Nephron progenitor cell (in vitro differentiated cells): ENCODE measurements at regions not wholly inside any gene's neighbourhood (a gene's known extent, or its start where the extent isn't known, plus 50 kb on each side); places are given as distances from the start of the nearest gene placed in this dataset.

Experiments used
- DNase-seq: peaks from one replicate; pipeline ENCODE4 v3.0.0; 2021
- H3K27ac Mint-ChIP-seq: 2 replicates; pipeline ENCODE4 v1.8.0; 2021; ENCODE audit warnings: mild to moderate bottlenecking, moderate library complexity, mixed read lengths
- H3K27me3 Mint-ChIP-seq: 2 replicates; pipeline ENCODE4 v1.8.0; 2021; ENCODE audit warnings: mild to moderate bottlenecking, low read depth, mixed read lengths; ENCODE audit not compliant: poor library complexity
- H3K36me3 Mint-ChIP-seq: 2 replicates; pipeline ENCODE4 v1.8.0; 2021; ENCODE audit warnings: low read depth, mixed read lengths
- H3K4me1 Mint-ChIP-seq: 2 replicates; pipeline ENCODE4 v1.8.0; 2021; ENCODE audit warnings: mixed read lengths
- H3K4me3 Mint-ChIP-seq: 2 replicates; pipeline ENCODE4 v1.8.0; 2021; ENCODE audit warnings: mild to moderate bottlenecking, moderate library complexity, mixed read lengths
- H3K9me3 Mint-ChIP-seq: 2 replicates; pipeline ENCODE4 v1.8.0; 2021; ENCODE audit warnings: mild to moderate bottlenecking, moderate library complexity, mixed read lengths
- TF ChIP-seq, protein P1 (sequence below): fragments of 200-600 bp; sonication (generic); IDR thresholded peaks from 2 replicates; pipeline ENCODE4 v1.5.0; 2021; ENCODE audit warnings: antibody characterized with exemption

DNA sequence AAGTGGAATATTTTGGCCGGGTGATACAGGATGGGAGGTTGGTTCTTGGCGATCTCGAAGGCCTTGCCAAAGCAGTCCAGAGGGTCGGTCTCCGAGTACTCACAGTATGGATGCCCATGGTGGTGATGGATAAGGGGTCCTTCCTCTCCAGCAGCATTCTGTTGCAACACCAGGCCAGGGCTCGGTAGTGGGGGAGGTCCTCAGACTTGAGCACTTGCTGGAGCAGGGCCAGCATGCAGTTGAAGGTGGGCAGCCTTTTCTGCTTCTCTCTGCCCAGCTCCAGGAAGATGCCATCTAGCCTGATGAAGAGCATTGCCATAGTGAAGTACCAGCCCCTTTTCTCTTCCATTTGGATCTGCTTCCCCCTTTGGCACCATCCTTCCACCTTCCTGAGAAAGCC is 99.4 kb upstream of the MCHR2 start:
- TF ChIP-seq, protein P1, sequence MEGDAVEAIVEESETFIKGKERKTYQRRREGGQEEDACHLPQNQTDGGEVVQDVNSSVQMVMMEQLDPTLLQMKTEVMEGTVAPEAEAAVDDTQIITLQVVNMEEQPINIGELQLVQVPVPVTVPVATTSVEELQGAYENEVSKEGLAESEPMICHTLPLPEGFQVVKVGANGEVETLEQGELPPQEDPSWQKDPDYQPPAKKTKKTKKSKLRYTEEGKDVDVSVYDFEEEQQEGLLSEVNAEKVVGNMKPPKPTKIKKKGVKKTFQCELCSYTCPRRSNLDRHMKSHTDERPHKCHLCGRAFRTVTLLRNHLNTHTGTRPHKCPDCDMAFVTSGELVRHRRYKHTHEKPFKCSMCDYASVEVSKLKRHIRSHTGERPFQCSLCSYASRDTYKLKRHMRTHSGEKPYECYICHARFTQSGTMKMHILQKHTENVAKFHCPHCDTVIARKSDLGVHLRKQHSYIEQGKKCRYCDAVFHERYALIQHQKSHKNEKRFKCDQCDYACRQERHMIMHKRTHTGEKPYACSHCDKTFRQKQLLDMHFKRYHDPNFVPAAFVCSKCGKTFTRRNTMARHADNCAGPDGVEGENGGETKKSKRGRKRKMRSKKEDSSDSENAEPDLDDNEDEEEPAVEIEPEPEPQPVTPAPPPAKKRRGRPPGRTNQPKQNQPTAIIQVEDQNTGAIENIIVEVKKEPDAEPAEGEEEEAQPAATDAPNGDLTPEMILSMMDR, result no peak
- H3K4me1 Mint-ChIP-seq, result no peaks in the 10 kb centered on the region
- no peak overlapping the region for H3K27ac Mint-ChIP-seq
- no peak for DNase-seq
- H3K9me3 Mint-ChIP-seq, result peaks cover 4% of the 10 kb centered on the region
- H3K27me3 Mint-ChIP-seq, result peaks cover 3% of the 10 kb centered on the region
- H3K4me3 Mint-ChIP-seq, result no peak overlapping the region
- no peaks in the 10 kb centered on the region for H3K36me3 Mint-ChIP-seq

DNA sequence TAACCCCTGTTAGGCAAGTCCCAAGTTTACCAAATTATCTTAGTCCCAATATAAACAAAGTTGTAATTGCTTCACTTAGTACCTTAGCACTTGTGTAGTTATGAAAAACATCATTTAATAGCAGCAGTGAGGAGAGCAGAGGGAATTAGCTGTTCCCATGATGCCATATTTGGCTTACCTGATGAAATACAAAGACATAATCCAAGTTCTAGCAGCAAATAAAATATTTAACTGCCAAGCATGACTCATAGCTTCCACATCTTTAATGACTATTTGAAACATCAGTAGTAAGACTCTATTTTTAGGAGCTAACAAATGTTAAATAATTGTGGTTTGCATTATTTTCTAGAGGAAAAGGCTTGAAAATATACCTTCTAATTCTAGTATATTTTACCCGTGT is 94.0 kb upstream of the MCHR2 start:
- no peaks in the 10 kb centered on the region for H3K4me1 Mint-ChIP-seq

DNA sequence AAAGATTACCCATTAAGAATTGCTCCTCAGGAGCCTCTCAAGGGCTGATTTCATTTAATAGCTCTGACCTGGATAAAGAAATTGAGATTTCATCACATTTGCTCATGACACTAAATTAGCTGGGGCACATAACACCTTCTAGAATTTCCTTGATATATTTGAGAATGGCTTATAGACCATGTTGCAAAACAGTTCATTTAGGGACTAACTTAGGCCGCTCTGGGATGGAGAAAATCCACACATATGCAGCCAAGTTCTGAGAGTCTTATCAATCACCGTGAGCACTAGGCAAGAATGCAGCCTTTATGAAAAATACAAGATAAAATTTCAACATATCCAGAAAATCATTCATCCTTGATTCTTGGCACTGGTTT is 91.0 kb upstream of the MCHR2 start:
- TF ChIP-seq, protein P1, result no peak

More for the DNA sequence above, 94.0 kb upstream of the MCHR2 start:
- no peaks in the 10 kb centered on the region for H3K27me3 Mint-ChIP-seq
- no peaks in the 10 kb centered on the region for H3K36me3 Mint-ChIP-seq
- TF ChIP-seq, protein P1, result no peak
- no peak overlapping the region for H3K4me3 Mint-ChIP-seq
- no peak for DNase-seq
- no peak overlapping the region for H3K27ac Mint-ChIP-seq
- peaks cover 4% of the 10 kb centered on the region for H3K9me3 Mint-ChIP-seq

GRCh38 chr6:100084316-100084990 is 90.4 kb upstream of the MCHR2 start:
- Mint-ChIP-seq H3K36me3 (no peaks in the 10 kb centered on the region), H3K27me3 (no peaks in the 10 kb centered on the region), H3K27ac (no peak overlapping the region), H3K4me3 (no peak overlapping the region), H3K9me3 (no peaks in the 10 kb centered on the region), H3K4me1 (no peaks in the 10 kb centered on the region)
- TF ChIP-seq, protein P1, result no peak
- DNase-seq, result no peak

More for the DNA sequence above, 91.0 kb upstream of the MCHR2 start:
- no peak overlapping the region for H3K4me3 Mint-ChIP-seq
- H3K27ac Mint-ChIP-seq, result no peak overlapping the region
- H3K9me3 Mint-ChIP-seq, result no peaks in the 10 kb centered on the region
- H3K4me1 Mint-ChIP-seq, result no peaks in the 10 kb centered on the region
- no peak for DNase-seq
- H3K27me3 Mint-ChIP-seq, result no peaks in the 10 kb centered on the region
- no peaks in the 10 kb centered on the region for H3K36me3 Mint-ChIP-seq

GRCh38 chr6:100078509-100078908 is 84.5 kb upstream of the MCHR2 start:
- H3K4me1 Mint-ChIP-seq, result no peaks in the 10 kb centered on the region
- H3K36me3 Mint-ChIP-seq, result no peaks in the 10 kb centered on the region
- peak; percentile 12 for DNase-seq
- H3K27me3 Mint-ChIP-seq, result peaks cover 9% of the 10 kb centered on the region
- TF ChIP-seq, protein P1, result no peak
- no peak overlapping the region for H3K4me3 Mint-ChIP-seq
- no peaks in the 10 kb centered on the region for H3K9me3 Mint-ChIP-seq
- no peak overlapping the region for H3K27ac Mint-ChIP-seq

- Mint-ChIP-seq H3K4me1 (no peaks in the 10 kb centered on the region), H3K4me3 (no peak overlapping the region), H3K27ac (no peak overlapping the region), H3K36me3 (no peaks in the 10 kb centered on the region), H3K27me3 (peaks cover 4% of the 10 kb centered on the region), H3K9me3 (peaks cover 23% of the 10 kb centered on the region)
- TF ChIP-seq, protein P1, result no peak
- DNase-seq, result no peak
Observed at GRCh38 chr6:100065348-100065747, 71.3 kb upstream of the MCHR2 start.
